ENCODE measurements at regions not wholly inside any gene's neighbourhood (a gene's known extent, or its start where the extent isn't known, plus 50 kb on each side); places are given as distances from the start of the nearest gene placed in this dataset.

DNA sequence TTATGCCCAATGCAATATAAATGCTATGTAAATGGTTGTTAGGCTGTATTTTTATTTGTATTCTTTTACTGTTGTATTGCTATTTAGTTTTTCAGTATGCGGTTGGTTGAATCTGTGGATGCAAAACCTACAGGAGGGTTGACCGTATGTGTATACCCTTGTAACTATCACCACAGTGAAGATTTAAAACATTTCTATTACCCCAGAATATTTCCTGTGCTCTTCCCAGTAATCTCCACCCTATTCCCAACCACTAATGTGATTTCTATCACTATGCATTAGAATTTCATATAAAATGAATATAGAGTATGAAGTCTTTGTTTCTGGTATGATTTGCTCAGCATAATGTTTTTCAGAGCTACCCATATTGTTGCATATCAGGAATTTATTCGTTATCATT is 705.0 kb downstream of the MECOM start:
- H3K4me3 ChIP-seq (ENCODE audit: low read depth in 2 of 2, low read length in 1 of 2) = no peak overlapping the region
- no peak overlapping the region for H3K9ac ChIP-seq
- no peaks in the 10 kb centered on the region for H3F3A ChIP-seq (replicated peaks; ENCODE audit: insufficient read depth)
- H3K9me3 ChIP-seq = no peaks in the 10 kb centered on the region
- H4K20me1 ChIP-seq (ENCODE audit: insufficient read depth) = no peaks in the 10 kb centered on the region
- no peaks in the 10 kb centered on the region for H3K36me3 ChIP-seq (replicated peaks in 1 of 2; ENCODE audit: control insufficient read depth in 1 of 2, insufficient read depth in 2 of 2, low read length in 1 of 2)
- DNase-seq = no peak
- no peaks in the 10 kb centered on the region for H3K27me3 ChIP-seq (ENCODE audit: insufficient read depth)
- no peak overlapping the region for H3K4me2 ChIP-seq
- no peak overlapping the region for H2AFZ ChIP-seq (ENCODE audit: low read depth)
- H3K4me1 ChIP-seq (ENCODE audit: control insufficient read depth in 1 of 2, insufficient read depth in 2 of 2, low read depth in 1 of 2, low read length in 1 of 2) = no peaks in the 10 kb centered on the region
- H3K79me2 ChIP-seq (ENCODE audit: insufficient read depth) = no peaks in the 10 kb centered on the region
- H3K27ac ChIP-seq (ENCODE audit: low read depth in 2 of 2, low read length in 1 of 2) = no peak overlapping the region
- ChIA-PET CTCF (no interaction called here), POLR2A (no interaction called here)
- TF ChIP-seq RCOR1 (IDR thresholded peaks at IDR 0.05; ENCODE audit: low read length) = no peak
- no peak for TF ChIP-seq SIN3A (IDR thresholded peaks at IDR 0.05; ENCODE audit: borderline replicate concordance, low read depth, low read length)
- no peak for TF ChIP-seq RXRA (IDR thresholded peaks at IDR 0.05; ENCODE audit: borderline replicate concordance, low read depth)
- TF ChIP-seq FOXM1 (IDR thresholded peaks at IDR 0.05; ENCODE audit: low read depth) = no peak
- TF ChIP-seq MXI1 (IDR thresholded peaks at IDR 0.05; ENCODE audit: low read depth, low read length) = no peak
- TF ChIP-seq, protein P1, sequence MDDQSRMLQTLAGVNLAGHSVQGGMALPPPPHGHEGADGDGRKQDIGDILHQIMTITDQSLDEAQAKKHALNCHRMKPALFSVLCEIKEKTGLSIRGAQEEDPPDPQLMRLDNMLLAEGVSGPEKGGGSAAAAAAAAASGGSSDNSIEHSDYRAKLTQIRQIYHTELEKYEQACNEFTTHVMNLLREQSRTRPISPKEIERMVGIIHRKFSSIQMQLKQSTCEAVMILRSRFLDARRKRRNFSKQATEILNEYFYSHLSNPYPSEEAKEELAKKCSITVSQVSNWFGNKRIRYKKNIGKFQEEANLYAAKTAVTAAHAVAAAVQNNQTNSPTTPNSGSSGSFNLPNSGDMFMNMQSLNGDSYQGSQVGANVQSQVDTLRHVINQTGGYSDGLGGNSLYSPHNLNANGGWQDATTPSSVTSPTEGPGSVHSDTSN (IDR thresholded peaks at IDR 0.05) = no peak
- TF ChIP-seq, protein P2, sequence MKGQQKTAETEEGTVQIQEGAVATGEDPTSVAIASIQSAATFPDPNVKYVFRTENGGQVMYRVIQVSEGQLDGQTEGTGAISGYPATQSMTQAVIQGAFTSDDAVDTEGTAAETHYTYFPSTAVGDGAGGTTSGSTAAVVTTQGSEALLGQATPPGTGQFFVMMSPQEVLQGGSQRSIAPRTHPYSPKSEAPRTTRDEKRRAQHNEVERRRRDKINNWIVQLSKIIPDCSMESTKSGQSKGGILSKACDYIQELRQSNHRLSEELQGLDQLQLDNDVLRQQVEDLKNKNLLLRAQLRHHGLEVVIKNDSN (IDR thresholded peaks at IDR 0.05; ENCODE audit: borderline replicate concordance, low read depth) = no peak
- TF ChIP-seq NFIC (IDR thresholded peaks at IDR 0.05; ENCODE audit: borderline replicate concordance) = no peak
- TF ChIP-seq GABPA (IDR thresholded peaks at IDR 0.05; ENCODE audit: low read depth) = no peak
- TF ChIP-seq, protein P3, sequence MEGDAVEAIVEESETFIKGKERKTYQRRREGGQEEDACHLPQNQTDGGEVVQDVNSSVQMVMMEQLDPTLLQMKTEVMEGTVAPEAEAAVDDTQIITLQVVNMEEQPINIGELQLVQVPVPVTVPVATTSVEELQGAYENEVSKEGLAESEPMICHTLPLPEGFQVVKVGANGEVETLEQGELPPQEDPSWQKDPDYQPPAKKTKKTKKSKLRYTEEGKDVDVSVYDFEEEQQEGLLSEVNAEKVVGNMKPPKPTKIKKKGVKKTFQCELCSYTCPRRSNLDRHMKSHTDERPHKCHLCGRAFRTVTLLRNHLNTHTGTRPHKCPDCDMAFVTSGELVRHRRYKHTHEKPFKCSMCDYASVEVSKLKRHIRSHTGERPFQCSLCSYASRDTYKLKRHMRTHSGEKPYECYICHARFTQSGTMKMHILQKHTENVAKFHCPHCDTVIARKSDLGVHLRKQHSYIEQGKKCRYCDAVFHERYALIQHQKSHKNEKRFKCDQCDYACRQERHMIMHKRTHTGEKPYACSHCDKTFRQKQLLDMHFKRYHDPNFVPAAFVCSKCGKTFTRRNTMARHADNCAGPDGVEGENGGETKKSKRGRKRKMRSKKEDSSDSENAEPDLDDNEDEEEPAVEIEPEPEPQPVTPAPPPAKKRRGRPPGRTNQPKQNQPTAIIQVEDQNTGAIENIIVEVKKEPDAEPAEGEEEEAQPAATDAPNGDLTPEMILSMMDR (IDR thresholded peaks at IDR 0.05) = no peak
- no peak for TF ChIP-seq TEAD4 (IDR thresholded peaks at IDR 0.05; ENCODE audit: borderline replicate concordance, insufficient read depth)
- TF ChIP-seq FOXJ3 (CRISPR knock-in tag; IDR thresholded peaks at IDR 0.05) = no peak
- TF ChIP-seq, protein P4, sequence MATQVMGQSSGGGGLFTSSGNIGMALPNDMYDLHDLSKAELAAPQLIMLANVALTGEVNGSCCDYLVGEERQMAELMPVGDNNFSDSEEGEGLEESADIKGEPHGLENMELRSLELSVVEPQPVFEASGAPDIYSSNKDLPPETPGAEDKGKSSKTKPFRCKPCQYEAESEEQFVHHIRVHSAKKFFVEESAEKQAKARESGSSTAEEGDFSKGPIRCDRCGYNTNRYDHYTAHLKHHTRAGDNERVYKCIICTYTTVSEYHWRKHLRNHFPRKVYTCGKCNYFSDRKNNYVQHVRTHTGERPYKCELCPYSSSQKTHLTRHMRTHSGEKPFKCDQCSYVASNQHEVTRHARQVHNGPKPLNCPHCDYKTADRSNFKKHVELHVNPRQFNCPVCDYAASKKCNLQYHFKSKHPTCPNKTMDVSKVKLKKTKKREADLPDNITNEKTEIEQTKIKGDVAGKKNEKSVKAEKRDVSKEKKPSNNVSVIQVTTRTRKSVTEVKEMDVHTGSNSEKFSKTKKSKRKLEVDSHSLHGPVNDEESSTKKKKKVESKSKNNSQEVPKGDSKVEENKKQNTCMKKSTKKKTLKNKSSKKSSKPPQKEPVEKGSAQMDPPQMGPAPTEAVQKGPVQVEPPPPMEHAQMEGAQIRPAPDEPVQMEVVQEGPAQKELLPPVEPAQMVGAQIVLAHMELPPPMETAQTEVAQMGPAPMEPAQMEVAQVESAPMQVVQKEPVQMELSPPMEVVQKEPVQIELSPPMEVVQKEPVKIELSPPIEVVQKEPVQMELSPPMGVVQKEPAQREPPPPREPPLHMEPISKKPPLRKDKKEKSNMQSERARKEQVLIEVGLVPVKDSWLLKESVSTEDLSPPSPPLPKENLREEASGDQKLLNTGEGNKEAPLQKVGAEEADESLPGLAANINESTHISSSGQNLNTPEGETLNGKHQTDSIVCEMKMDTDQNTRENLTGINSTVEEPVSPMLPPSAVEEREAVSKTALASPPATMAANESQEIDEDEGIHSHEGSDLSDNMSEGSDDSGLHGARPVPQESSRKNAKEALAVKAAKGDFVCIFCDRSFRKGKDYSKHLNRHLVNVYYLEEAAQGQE (IDR thresholded peaks at IDR 0.05; ENCODE audit: low read depth, low read length) = no peak
- TF ChIP-seq EP300 (IDR thresholded peaks at IDR 0.05; ENCODE audit: borderline replicate concordance in 1 of 2, low read depth in 1 of 2, low read length in 1 of 2) = no peak
- no peak for TF ChIP-seq FOSL2 (IDR thresholded peaks at IDR 0.05; ENCODE audit: borderline replicate concordance, low read depth)
- 28% methylated on average over 3 of the region's 3 CpGs for WGBS (ENCODE audit: low lambda C conversion rate)
- H3K9me2 ChIP-seq = no peaks in the 10 kb centered on the region

Measured in SK-N-SH (cell line).